Lower lobe of right lung (tissue), 2 donors: ENCODE measurements at regions not wholly inside any gene's neighbourhood (a gene's known extent, or its start where the extent isn't known, plus 50 kb on each side); places are given as distances from the start of the nearest gene placed in this dataset.

Experiments
- ATAC-seq, 2 donors: fragments of 200-7000 bp; cut with Tn5 transposase; one replicate each; pipeline ENCODE4 v1.9.1; 2020 to 2022; ENCODE audit warnings: mild to moderate bottlenecking in 2 of 2, moderate library complexity in 2 of 2
- DNase-seq: peaks from one replicate; pipeline ENCODE4 v3.0.0-alpha.2; 2020
- H3K27ac ChIP-seq: fragments of 200-600 bp; one replicate; pipeline ENCODE4 v1.8.0; 2022
- H3K27me3 ChIP-seq: fragments of 200-600 bp; one replicate; pipeline ENCODE4 v1.8.0; 2022; ENCODE audit warnings: low read depth
- H3K36me3 ChIP-seq: fragments of 200-600 bp; one replicate; pipeline ENCODE4 v1.8.0; 2022; ENCODE audit warnings: mild to moderate bottlenecking
- H3K4me1 ChIP-seq: fragments of 200-600 bp; one replicate; pipeline ENCODE4 v1.8.0; 2022
- H3K4me3 ChIP-seq: fragments of 200-600 bp; one replicate; pipeline ENCODE4 v1.8.0; 2022; ENCODE audit warnings: mild to moderate bottlenecking
- H3K9me3 ChIP-seq: fragments of 200-600 bp; one replicate; pipeline ENCODE4 v1.8.0; 2022
- intact Hi-C: fragments of 100-400 bp; cut with DNase I; formaldehyde crosslinking; loops from one replicate; pipeline ENCODE4 v1.11.0; 2022
- TF ChIP-seq, protein P1 (sequence below): fragments of 200-600 bp; IDR thresholded peaks from one replicate; pipeline ENCODE4 v1.8.0; 2022; ENCODE audit warnings: antibody characterized with exemption, mild to moderate bottlenecking
- donor health status: DM: no; HTN: yes; CAD: no; lungs with severe emphysema.

DNA sequence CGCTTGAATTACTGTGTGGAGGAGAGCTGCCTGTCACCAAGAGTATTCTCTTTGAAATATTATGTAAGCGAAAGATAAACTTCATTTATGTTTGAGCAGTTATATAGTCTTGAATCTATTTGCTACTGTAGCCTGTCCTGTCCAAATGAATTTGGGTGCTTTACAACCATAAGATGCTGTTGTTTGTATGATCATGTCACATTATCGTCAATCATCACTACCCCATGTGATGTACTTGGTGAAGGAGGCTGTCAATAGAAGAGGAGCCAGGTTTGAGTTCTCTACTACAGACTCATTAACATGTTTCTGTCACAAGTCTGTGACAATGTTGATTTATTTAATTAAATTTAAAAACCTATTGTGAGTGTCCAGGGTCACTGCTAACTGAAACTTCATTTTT lies 403.3 kb upstream of the MEF2C start:
- no peak for DNase-seq
- H3K4me3 ChIP-seq, result no peak overlapping the region
- no peaks in the 10 kb centered on the region for H3K9me3 ChIP-seq
- H3K27ac ChIP-seq, result no peak overlapping the region
- no peak for ATAC-seq
- no peaks in the 10 kb centered on the region for H3K36me3 ChIP-seq
- intact Hi-C loops, result no loop called here
- TF ChIP-seq, protein P1, sequence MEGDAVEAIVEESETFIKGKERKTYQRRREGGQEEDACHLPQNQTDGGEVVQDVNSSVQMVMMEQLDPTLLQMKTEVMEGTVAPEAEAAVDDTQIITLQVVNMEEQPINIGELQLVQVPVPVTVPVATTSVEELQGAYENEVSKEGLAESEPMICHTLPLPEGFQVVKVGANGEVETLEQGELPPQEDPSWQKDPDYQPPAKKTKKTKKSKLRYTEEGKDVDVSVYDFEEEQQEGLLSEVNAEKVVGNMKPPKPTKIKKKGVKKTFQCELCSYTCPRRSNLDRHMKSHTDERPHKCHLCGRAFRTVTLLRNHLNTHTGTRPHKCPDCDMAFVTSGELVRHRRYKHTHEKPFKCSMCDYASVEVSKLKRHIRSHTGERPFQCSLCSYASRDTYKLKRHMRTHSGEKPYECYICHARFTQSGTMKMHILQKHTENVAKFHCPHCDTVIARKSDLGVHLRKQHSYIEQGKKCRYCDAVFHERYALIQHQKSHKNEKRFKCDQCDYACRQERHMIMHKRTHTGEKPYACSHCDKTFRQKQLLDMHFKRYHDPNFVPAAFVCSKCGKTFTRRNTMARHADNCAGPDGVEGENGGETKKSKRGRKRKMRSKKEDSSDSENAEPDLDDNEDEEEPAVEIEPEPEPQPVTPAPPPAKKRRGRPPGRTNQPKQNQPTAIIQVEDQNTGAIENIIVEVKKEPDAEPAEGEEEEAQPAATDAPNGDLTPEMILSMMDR, result no peak
- H3K27me3 ChIP-seq, result no peaks in the 10 kb centered on the region
- no peaks in the 10 kb centered on the region for H3K4me1 ChIP-seq

DNA sequence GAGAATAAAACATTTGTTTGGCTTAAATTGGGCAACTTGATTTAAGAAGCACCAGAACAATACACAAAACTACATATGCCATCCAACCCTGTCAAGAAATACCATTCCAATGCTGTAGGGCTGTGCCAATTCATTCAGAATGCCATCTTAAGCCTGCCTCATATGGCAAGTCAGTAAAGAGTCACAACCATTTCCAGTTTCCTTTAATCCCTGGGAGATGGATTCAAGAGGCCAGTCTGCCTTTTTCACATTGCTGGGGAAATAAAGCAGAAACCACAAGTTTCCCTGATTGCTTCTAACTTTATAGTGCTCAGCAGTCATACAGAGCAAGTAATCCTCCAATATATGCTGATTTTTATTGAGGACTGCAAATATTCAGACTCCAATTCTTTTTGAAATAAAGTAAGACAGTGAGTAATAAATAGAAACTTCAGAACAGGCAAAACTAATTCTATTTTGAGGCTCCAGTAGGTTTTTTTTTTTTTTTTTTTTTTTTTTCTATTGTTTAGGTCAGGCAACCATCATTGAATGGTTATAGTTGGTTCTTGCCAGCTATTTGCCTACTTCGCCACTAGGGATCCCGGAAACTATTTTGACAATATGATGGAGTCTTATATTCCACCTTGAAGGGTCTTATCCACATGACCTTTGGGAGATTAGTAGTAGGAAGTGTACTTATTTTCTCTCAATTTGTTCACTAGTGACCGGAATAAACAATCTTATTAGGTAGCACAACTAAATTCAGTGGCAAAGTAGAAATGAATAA lies 400.9 kb upstream of the MEF2C start:
- no peaks in the 10 kb centered on the region for H3K36me3 ChIP-seq
- ATAC-seq (no peak), DNase-seq (no peak)
- no peak overlapping the region for H3K4me3 ChIP-seq
- no peaks in the 10 kb centered on the region for H3K9me3 ChIP-seq
- TF ChIP-seq, protein P1, result no peak
- no peak overlapping the region for H3K27ac ChIP-seq
- H3K4me1 ChIP-seq, result peaks cover 5% of the 10 kb centered on the region
- H3K27me3 ChIP-seq, result no peaks in the 10 kb centered on the region
- intact Hi-C loops, result no loop called here

DNA sequence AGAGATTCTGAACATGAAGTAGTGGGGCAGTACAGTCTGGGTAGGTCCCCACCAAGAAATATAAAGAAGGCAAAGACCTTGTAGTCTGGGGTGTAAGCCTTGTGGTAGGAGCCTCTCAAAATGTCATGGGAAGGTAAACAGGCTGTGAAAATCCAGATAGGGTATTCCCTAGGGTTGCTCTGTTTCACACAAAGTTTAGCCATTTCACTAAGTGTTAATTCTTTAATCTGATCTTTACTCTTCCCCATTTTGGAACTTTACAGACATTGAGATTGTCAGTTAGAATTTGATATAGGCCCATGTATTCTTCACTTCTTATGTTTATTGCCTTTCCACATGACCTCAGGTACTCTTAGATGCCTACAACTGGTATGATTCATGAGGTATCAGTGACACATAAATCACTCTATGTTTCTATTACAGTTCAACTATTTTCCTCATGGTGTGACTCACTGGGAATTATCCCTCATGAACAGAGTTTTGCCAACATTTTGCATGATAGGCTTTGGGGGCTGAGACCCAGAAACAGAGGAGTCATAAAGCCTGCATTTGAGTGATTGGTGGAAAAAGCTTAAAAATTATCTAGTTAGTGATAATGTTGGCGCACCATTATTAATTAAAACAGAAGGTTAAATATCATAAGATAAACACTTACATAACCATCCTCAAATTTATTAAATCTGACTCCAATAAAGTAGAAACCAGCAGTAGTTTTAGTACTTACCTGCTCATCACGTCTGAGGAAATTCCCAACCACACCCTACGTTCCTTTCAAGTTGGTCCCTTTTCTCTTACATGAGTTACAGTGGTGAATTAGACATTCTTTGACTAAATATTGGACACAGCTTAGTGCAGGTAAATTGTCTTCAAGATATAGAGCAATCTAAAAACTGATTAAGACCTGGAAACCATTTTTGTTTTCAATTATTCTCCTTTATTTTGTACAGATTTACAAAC lies 399.8 kb upstream of the MEF2C start:
- intact Hi-C loops, result no loop called here
- Histone ChIP-seq H3K27me3 (no peaks in the 10 kb centered on the region), H3K27ac (no peak overlapping the region), H3K9me3 (no peaks in the 10 kb centered on the region), H3K4me1 (peaks cover 5% of the 10 kb centered on the region), H3K36me3 (no peaks in the 10 kb centered on the region), H3K4me3 (no peak overlapping the region)
- no peak for ATAC-seq
- no peak for DNase-seq
- TF ChIP-seq, protein P1, result no peak

DNA sequence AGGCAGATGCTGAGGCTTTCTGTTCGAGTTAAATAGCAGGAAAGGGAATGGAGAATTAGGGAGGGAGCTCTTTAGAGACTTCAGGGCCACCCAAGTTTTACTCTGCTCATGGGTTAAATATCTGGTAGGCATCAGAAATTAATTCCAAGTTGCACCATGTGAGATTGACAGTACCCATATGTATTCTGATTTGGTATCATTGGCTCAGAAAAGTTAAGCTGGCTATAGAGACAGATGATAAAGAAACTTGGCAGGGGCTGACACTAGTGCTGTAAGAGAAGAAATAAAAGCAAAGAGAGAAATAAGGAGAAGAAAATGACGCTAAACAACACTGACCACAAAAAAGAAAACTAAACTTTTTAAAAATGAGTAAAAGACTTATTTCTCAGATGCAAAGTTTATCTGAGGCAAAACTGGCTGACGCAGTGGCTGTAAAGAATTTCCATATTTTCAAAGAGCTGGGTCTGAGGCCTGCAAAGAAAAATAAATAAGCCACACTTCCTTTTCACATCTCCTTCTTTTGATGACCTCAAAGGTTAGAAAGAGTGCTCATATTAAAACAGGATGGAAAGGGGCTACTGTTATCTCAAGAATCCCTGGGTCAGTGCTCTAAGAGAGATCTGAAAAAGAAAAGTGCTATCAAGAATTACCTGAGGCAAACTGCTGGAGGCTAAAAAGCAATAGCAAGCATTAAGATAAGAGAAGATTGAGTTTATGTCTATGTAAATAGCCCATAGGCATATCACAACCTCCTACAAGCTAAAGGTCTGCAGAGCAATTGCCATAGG lies 399.0 kb upstream of the MEF2C start:
- TF ChIP-seq, protein P1, result no peak
- Histone ChIP-seq H3K36me3 (no peaks in the 10 kb centered on the region), H3K27ac (no peak overlapping the region)

DNA sequence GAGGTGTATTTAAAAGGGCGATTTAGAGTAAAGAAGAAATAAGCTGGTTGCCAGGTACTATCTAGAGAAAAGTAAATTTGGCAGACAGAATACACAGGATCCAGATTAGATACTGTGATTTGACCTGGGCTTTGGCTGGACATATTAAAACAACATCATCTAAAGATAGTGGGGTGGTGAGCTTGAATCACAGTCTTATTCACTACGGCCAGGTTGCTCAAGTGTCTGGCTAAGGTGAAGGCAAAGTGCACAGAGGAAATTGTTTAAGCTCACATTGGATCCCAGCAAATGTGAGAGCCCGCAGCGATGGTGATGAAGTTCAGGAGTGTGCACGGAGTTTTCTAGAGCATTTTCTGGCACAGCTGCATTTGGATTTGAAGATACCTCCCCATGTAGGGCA lies 398.2 kb upstream of the MEF2C start:
- H3K27me3 ChIP-seq, result no peaks in the 10 kb centered on the region

More for the DNA sequence above, 399.0 kb upstream of the MEF2C start:
- ATAC-seq (no peak), DNase-seq (no peak)
- no peak overlapping the region for H3K4me3 ChIP-seq
- peaks cover 5% of the 10 kb centered on the region for H3K4me1 ChIP-seq
- intact Hi-C loops, result no loop called here
- H3K9me3 ChIP-seq, result no peaks in the 10 kb centered on the region
- H3K27me3 ChIP-seq, result no peaks in the 10 kb centered on the region

More for the DNA sequence above, 398.2 kb upstream of the MEF2C start:
- Histone ChIP-seq H3K27ac (no peak overlapping the region), H3K4me1 (peaks cover 5% of the 10 kb centered on the region), H3K4me3 (no peak overlapping the region), H3K36me3 (no peaks in the 10 kb centered on the region), H3K9me3 (no peaks in the 10 kb centered on the region)
- TF ChIP-seq, protein P1, result no peak
- intact Hi-C loops, result no loop called here
- peak in 1 of 2 donors; percentile 37 for ATAC-seq
- no peak for DNase-seq
